ENCODE measurements at regions not wholly inside any gene's neighbourhood (a gene's known extent, or its start where the extent isn't known, plus 50 kb on each side); places are given as distances from the start of the nearest gene placed in this dataset.
"Not testable (repeated sequence)": the region's sequence is repeated elsewhere in the genome, so short reads cannot be mapped to it uniquely, and the experiment has no call there.

GRCh38 chr1:60878323-60878722 lies 204.0 kb upstream of the NFIA start:
- H3K4me2 ChIP-seq (ENCODE audit: low read length): no peak overlapping the region
- no peak overlapping the region for H2AFZ ChIP-seq
- H3K4me1 ChIP-seq: no peaks in the 10 kb centered on the region
- no peak overlapping the region for H3K27ac ChIP-seq
- H3K27me3 ChIP-seq (ENCODE audit: control insufficient read depth, insufficient read depth, low read length): no peaks in the 10 kb centered on the region
- no peaks in the 10 kb centered on the region for H3K9me3 ChIP-seq (ENCODE audit: control insufficient read depth, low read length)
- H3K9ac ChIP-seq: no peak overlapping the region
- no peak overlapping the region for H3K4me3 ChIP-seq (ENCODE audit: low read depth, low read length)
- no peaks in the 10 kb centered on the region for H3K79me2 ChIP-seq
- TF ChIP-seq CTCF (IDR thresholded peaks at IDR 0.05): no peak
- no peaks in the 10 kb centered on the region for H3K36me3 ChIP-seq (ENCODE audit: control insufficient read depth, insufficient read depth, low read length)

- Histone ChIP-seq H3K36me3 (ENCODE audit: control insufficient read depth, insufficient read depth, low read length) (no peaks in the 10 kb centered on the region), H3K9ac (no peak overlapping the region)
Measured at GRCh38 chr1:60877376-60877775, 205.0 kb upstream of the NFIA start.

DNA sequence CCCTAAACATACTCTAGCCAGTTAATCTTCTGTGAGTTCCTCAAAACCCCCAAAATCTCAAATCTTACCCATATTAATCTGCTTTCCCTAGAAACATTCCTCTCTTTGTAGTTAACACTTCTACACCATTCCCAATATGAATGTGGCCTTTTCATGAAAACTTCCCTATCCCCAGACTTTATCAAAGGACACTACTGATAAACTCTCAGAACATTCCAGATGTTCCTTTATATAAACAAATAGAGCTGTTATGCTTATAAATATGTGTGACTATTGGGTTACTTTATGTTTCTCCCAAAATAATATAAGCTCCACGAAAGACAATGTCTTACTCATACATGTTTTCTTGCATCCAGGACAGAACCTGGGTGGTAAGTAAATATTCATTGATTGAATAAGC lies 205.4 kb upstream of the NFIA start:
- H3K27ac ChIP-seq: no peak overlapping the region
- no peaks in the 10 kb centered on the region for H3K9me3 ChIP-seq (ENCODE audit: control insufficient read depth, low read length)
- H3K9ac ChIP-seq: no peak overlapping the region
- no peak overlapping the region for H3K4me3 ChIP-seq (ENCODE audit: low read depth, low read length)
- H3K36me3 ChIP-seq (ENCODE audit: control insufficient read depth, insufficient read depth, low read length): no peaks in the 10 kb centered on the region
- H3K79me2 ChIP-seq: no peaks in the 10 kb centered on the region
- TF ChIP-seq CTCF (IDR thresholded peaks at IDR 0.05): no peak
- H3K4me2 ChIP-seq (ENCODE audit: low read length): no peak overlapping the region
- peaks cover under 1% of the 10 kb centered on the region for H3K4me1 ChIP-seq
- no peaks in the 10 kb centered on the region for H3K27me3 ChIP-seq (ENCODE audit: control insufficient read depth, insufficient read depth, low read length)
- H2AFZ ChIP-seq: no peak overlapping the region

More at GRCh38 chr1:60877376-60877775, 205.0 kb upstream of the NFIA start:
- Histone ChIP-seq H2AFZ (no peak overlapping the region), H3K4me1 (no peaks in the 10 kb centered on the region), H3K79me2 (no peaks in the 10 kb centered on the region), H3K4me3 (ENCODE audit: low read depth, low read length) (no peak overlapping the region), H3K27ac (no peak overlapping the region), H3K27me3 (ENCODE audit: control insufficient read depth, insufficient read depth, low read length) (no peaks in the 10 kb centered on the region), H3K4me2 (ENCODE audit: low read length) (no peak overlapping the region), H3K9me3 (ENCODE audit: control insufficient read depth, low read length) (no peaks in the 10 kb centered on the region)
- TF ChIP-seq CTCF (IDR thresholded peaks at IDR 0.05): no peak

DNA sequence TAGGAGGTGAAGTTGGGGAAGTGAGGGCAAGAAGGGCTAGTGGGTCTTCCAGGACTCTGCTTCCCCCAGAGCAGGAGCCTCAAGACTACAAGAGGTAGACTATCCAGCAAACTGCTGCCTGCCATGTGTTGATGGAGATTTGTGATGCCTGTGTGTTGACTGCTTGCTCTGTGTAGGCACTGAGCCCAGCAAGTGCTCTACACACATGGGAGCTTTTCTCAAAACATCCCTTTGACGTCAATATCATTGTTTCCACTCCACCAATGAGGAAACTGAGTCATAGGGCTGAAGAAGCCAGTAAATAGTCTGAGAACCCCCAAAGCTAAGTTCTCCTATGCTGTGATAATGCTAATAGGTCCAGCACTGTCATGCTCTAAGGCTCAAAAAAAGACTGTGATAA lies 207.2 kb upstream of the NFIA start:
- Histone ChIP-seq H3K4me1 (peaks cover 7% of the 10 kb centered on the region), H3K27ac (no peak overlapping the region), H3K27me3 (ENCODE audit: control insufficient read depth, insufficient read depth, low read length) (no peaks in the 10 kb centered on the region), H3K9me3 (ENCODE audit: control insufficient read depth, low read length) (no peaks in the 10 kb centered on the region), H3K36me3 (ENCODE audit: control insufficient read depth, insufficient read depth, low read length) (no peaks in the 10 kb centered on the region), H3K79me2 (no peaks in the 10 kb centered on the region), H2AFZ (no peak overlapping the region), H3K9ac (no peak overlapping the region), H3K4me2 (ENCODE audit: low read length) (no peak overlapping the region), H3K4me3 (ENCODE audit: low read depth, low read length) (no peak overlapping the region)
- TF ChIP-seq CTCF (IDR thresholded peaks at IDR 0.05): no peak

GRCh38 chr1:60874718-60875117 lies 207.6 kb upstream of the NFIA start:
- Histone ChIP-seq H3K36me3 (ENCODE audit: control insufficient read depth, insufficient read depth, low read length) (no peaks in the 10 kb centered on the region), H3K27me3 (ENCODE audit: control insufficient read depth, insufficient read depth, low read length) (no peaks in the 10 kb centered on the region), H3K4me2 (ENCODE audit: low read length) (no peak overlapping the region), H3K79me2 (no peaks in the 10 kb centered on the region), H3K27ac (no peak overlapping the region), H3K4me1 (peaks cover 8% of the 10 kb centered on the region), H3K9me3 (ENCODE audit: control insufficient read depth, low read length) (no peaks in the 10 kb centered on the region), H2AFZ (no peak overlapping the region), H3K9ac (no peak overlapping the region), H3K4me3 (ENCODE audit: low read depth, low read length) (no peak overlapping the region)
- TF ChIP-seq CTCF (IDR thresholded peaks at IDR 0.05): no peak

GRCh38 chr1:60873396-60873795 lies 209.0 kb upstream of the NFIA start:
- not testable (repeated sequence) for H3K27ac ChIP-seq; H3K4me3 ChIP-seq (ENCODE audit: low read depth, low read length); H3K79me2 ChIP-seq

More at GRCh38 chr1:60873396-60873795, 209.0 kb upstream of the NFIA start:
- H3K4me1 ChIP-seq: peaks cover 14% of the 10 kb centered on the region
- H3K36me3 ChIP-seq (ENCODE audit: control insufficient read depth, insufficient read depth, low read length); H3K9me3 ChIP-seq (ENCODE audit: control insufficient read depth, low read length); H2AFZ ChIP-seq; H3K4me2 ChIP-seq (ENCODE audit: low read length); H3K9ac ChIP-seq; H3K27me3 ChIP-seq (ENCODE audit: control insufficient read depth, insufficient read depth, low read length): not testable (repeated sequence)
